ENCODE measurements at regions not wholly inside any gene's neighbourhood (a gene's known extent, or its start where the extent isn't known, plus 50 kb on each side); places are given as distances from the start of the nearest gene placed in this dataset.

DNA sequence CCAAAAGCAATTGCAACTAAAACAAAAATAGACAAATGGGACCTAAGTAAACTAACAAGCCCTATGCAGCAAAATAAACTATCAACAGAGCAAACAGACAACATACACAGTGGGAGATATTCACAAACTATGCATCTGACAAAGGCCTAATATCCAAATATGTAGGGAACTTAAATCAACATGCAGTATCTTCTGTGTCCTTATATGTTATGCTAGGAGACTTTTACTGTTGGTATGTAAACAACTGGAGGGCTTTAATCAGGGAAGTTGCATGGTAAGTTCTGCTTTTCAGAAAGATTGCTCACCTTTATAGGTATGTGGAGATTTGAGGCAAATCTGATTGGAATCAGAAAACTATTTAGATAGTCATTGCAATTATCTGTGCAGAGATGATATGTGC, 461.2 kb upstream of the RIOK2 start:
- Histone ChIP-seq H3K18ac (ENCODE audit: extremely low read depth, low read length) (no peak overlapping the region), H2BK12ac (ENCODE audit: low read depth, low read length) (no peak overlapping the region), H3K27me3 (replicated peaks in 1 of 4; ENCODE audit: control insufficient read depth in 3 of 4, extremely low read depth in 1 of 4, insufficient read depth in 3 of 4, low read length in 3 of 4) (no peaks in the 10 kb centered on the region), H3K23ac (ENCODE audit: insufficient read length) (no peak overlapping the region), H3K4me2 (ENCODE audit: insufficient read depth in 1 of 2, low read depth in 2 of 2, low read length in 2 of 2) (no peak overlapping the region), H2BK120ac (replicated peaks; ENCODE audit: low read depth, low read length) (no peak overlapping the region), H3K79me1 (ENCODE audit: low read depth, low read length) (no peaks in the 10 kb centered on the region), H3K36me3 (ENCODE audit: control insufficient read depth in 2 of 4, insufficient read depth in 4 of 4, low read length in 3 of 4) (no peaks in the 10 kb centered on the region), H3K4me1 (replicated peaks in 1 of 4; ENCODE audit: control insufficient read depth in 3 of 4, insufficient read depth in 4 of 4, low read length in 3 of 4) (no peaks in the 10 kb centered on the region), H2AFZ (ENCODE audit: low read length) (no peak overlapping the region), H3K4ac (replicated peaks; ENCODE audit: insufficient read length, low read depth, low read length) (no peak overlapping the region), H3K23me2 (ENCODE audit: low read depth, low read length) (peaks cover 1% of the 10 kb centered on the region; the same call in 1 of the 2 replicates), H3K56ac (replicated peaks; ENCODE audit: insufficient read length, low read depth, low read length) (no peak overlapping the region), H4K20me1 (replicated peaks in 1 of 2; ENCODE audit: control insufficient read depth in 1 of 2, insufficient read depth in 2 of 2, low read length in 2 of 2) (no peaks in the 10 kb centered on the region), H2BK15ac (ENCODE audit: low read length) (no peak overlapping the region), H2BK5ac (ENCODE audit: low read depth, low read length) (no peak overlapping the region), H2AK5ac (ENCODE audit: low read depth, low read length) (no peak overlapping the region), H4K8ac (ENCODE audit: extremely low read depth, insufficient read depth, low read length) (no peak overlapping the region), H3K4me3 (ENCODE audit: extremely low read depth in 1 of 4, insufficient read depth in 2 of 4, low read depth in 3 of 4, low read length in 4 of 4) (no peak overlapping the region), H3K79me2 (ENCODE audit: control insufficient read depth in 1 of 2, insufficient read depth in 2 of 2, low read length in 2 of 2) (no peaks in the 10 kb centered on the region), H3K14ac (ENCODE audit: insufficient read length) (no peak overlapping the region), H3K27ac (ENCODE audit: low read depth, low read length) (no peak overlapping the region), H4K91ac (replicated peaks; ENCODE audit: insufficient read length, low read length) (no peak overlapping the region), H3K9me3 (ENCODE audit: insufficient read depth in 2 of 2, low read depth in 1 of 2, low read length in 1 of 2) (0 out of 4 replicates have a peak, but pooled peaks cover 0 to 3% of the 10 kb centered on the region in 2 experiments), H2BK20ac (ENCODE audit: low read length) (no peak overlapping the region), H4K5ac (ENCODE audit: insufficient read length, low read depth, low read length) (no peak overlapping the region), H3K9ac (replicated peaks in 1 of 4; ENCODE audit: extremely low read depth in 1 of 4, low read depth in 3 of 4, low read length in 3 of 4) (no peak overlapping the region)
- ChIA-PET CTCF (ENCODE audit: partially characterized antibody) (no interaction called here), POLR2A (ENCODE audit: partially characterized antibody) (no interaction called here)
- DNase-seq (ENCODE audit: low read depth in 1 of 2, low spot score in 2 of 2) (no peak), FAIRE-seq (no peak)
- TF ChIP-seq ATF3 (IDR thresholded peaks at IDR 0.05; ENCODE audit: insufficient read depth, low read depth, low read length) (no peak), CBX5 (IDR thresholded peaks at IDR 0.05; ENCODE audit: low read depth, low read length) (no peak), YY1 (IDR thresholded peaks at IDR 0.05; ENCODE audit: low read depth, low read length) (no peak), PHF8 (conservative IDR thresholded peaks at IDR 0.05; ENCODE audit: low read depth, low read length) (no peak), CBX8 (IDR thresholded peaks at IDR 0.05; ENCODE audit: borderline replicate concordance, low read depth, low read length) (no peak), CHD1 (IDR thresholded peaks at IDR 0.05; ENCODE audit: low read depth, low read length) (no peak), POLR2A (IDR thresholded peaks at IDR 0.05; ENCODE audit: control extremely low read depth in 1 of 2, low read depth in 2 of 2, low read length in 2 of 2) (no peak), MAX (IDR thresholded peaks at IDR 0.05) (no peak), TCF12 (IDR thresholded peaks at IDR 0.05; ENCODE audit: low read depth, low read length) (no peak), MAFK (IDR thresholded peaks at IDR 0.05; ENCODE audit: low read depth, low read length) (no peak), JUN (IDR thresholded peaks at IDR 0.05; ENCODE audit: low read depth, low read length) (no peak), TAF7 (optimal IDR thresholded peaks at IDR 0.05; ENCODE audit: borderline replicate concordance, low read depth, low read length) (no peak)

Measured in H1 (cell line).